Mesenchymal stem cell (in vitro differentiated cells and primary cell): ENCODE measurements at regions not wholly inside any gene's neighbourhood (a gene's known extent, or its start where the extent isn't known, plus 50 kb on each side); places are given as distances from the start of the nearest gene placed in this dataset.

Source experiments
- DNase-seq: peaks from one replicate; pipeline ENCODE4 v3.0.0-alpha.2; 2013
- H2AFZ ChIP-seq: one replicate; pipeline ENCODE4 v1.6.1; 2013; ENCODE audit warnings: low read depth, mild to moderate bottlenecking, control low read depth, inconsistent platforms, low read length, moderate library complexity
- H2AK5ac ChIP-seq: 2 replicates; pipeline ENCODE4 v1.6.1; 2013; ENCODE audit warnings: low read length, moderate library complexity, mild to moderate bottlenecking, inconsistent platforms; ENCODE audit not compliant: severe bottlenecking
- H2BK120ac ChIP-seq: one replicate; pipeline ENCODE4 v1.6.1; 2013; ENCODE audit warnings: low read depth, mild to moderate bottlenecking, inconsistent platforms, low read length, moderate library complexity
- H2BK12ac ChIP-seq, 2 experiments: one replicate each; pipeline ENCODE4 v1.6.1; 2013; ENCODE audit warnings: inconsistent platforms in 2 of 2, low read length in 2 of 2, mild to moderate bottlenecking in 2 of 2, moderate library complexity in 2 of 2, control low read depth in 1 of 2
- H2BK15ac ChIP-seq: one replicate; pipeline ENCODE4 v1.6.1; 2013; ENCODE audit warnings: mild to moderate bottlenecking, low read depth, inconsistent platforms; ENCODE audit not compliant: poor library complexity, severe bottlenecking
- H2BK5ac ChIP-seq: 2 replicates; pipeline ENCODE4 v1.6.1; 2013; ENCODE audit warnings: low read depth, mild to moderate bottlenecking, low read length, control low read depth, inconsistent platforms; ENCODE audit not compliant: poor library complexity, severe bottlenecking
- H3K14ac ChIP-seq, 2 experiments: one replicate each; pipeline ENCODE4 v1.6.1; 2013; ENCODE audit warnings: inconsistent platforms in 2 of 2, low read length in 2 of 2, control low read depth in 1 of 2, mild to moderate bottlenecking in 1 of 2, moderate library complexity in 1 of 2
- H3K18ac ChIP-seq, 2 experiments: one replicate each; pipeline ENCODE4 v1.6.1; 2013; ENCODE audit warnings: inconsistent platforms in 2 of 2, low read length in 2 of 2, control low read depth in 1 of 2, low read depth in 1 of 2, mild to moderate bottlenecking in 1 of 2
- H3K23ac ChIP-seq, 2 experiments: one replicate each; pipeline ENCODE4 v1.6.1; 2013; ENCODE audit warnings: inconsistent platforms in 2 of 2, low read length in 2 of 2, mild to moderate bottlenecking in 2 of 2, moderate library complexity in 2 of 2, control low read depth in 1 of 2
- H3K27ac ChIP-seq: 2 replicates; pipeline ENCODE4 v1.5.1; 2013; ENCODE audit warnings: mild to moderate bottlenecking, moderate library complexity, low read length, control low read depth, inconsistent platforms; ENCODE audit not compliant: poor library complexity, severe bottlenecking
- H3K27me3 ChIP-seq, 2 experiments: 2 replicates each; pipeline versions ENCODE4 v1.6.1 to v1.7.0; 2013; ENCODE audit warnings: low read length in 2 of 2, mild to moderate bottlenecking in 2 of 2, moderate library complexity in 2 of 2, control low read depth in 1 of 2, inconsistent platforms in 1 of 2; ENCODE audit not compliant: control insufficient read depth in 1 of 2, insufficient read depth in 1 of 2
- H3K36me3 ChIP-seq, 2 experiments: 2 replicates each; pipeline versions ENCODE4 v1.6.1 to v1.7.0; 2013; ENCODE audit warnings: low read length in 2 of 2, control low read depth in 1 of 2, inconsistent platforms in 1 of 2, low read depth in 1 of 2, mild to moderate bottlenecking in 1 of 2; ENCODE audit not compliant: insufficient read depth in 2 of 2, control insufficient read depth in 1 of 2
- H3K4ac ChIP-seq, 2 experiments: one replicate each; pipeline ENCODE4 v1.6.1; 2013; ENCODE audit warnings: inconsistent platforms in 2 of 2, low read length in 2 of 2, mild to moderate bottlenecking in 2 of 2, moderate library complexity in 2 of 2, control low read depth in 1 of 2, low read depth in 1 of 2
- H3K4me1 ChIP-seq: 2 replicates; pipeline ENCODE4 v1.6.1; 2013; ENCODE audit warnings: low read depth, low read length, control low read depth; ENCODE audit not compliant: control insufficient read depth, insufficient read depth
- H3K4me2 ChIP-seq: 2 replicates; pipeline ENCODE4 v1.6.1; 2013; ENCODE audit warnings: low read length, mild to moderate bottlenecking, inconsistent platforms; ENCODE audit not compliant: poor library complexity, severe bottlenecking
- H3K4me3 ChIP-seq, 2 experiments: 2 replicates each; pipeline versions ENCODE4 v1.5.1 to v1.7.0; 2013; ENCODE audit warnings: low read length in 2 of 2, mild to moderate bottlenecking in 2 of 2, control low read depth in 1 of 2, low read depth in 1 of 2; ENCODE audit not compliant: insufficient read depth in 1 of 2
- H3K79me1 ChIP-seq: replicated peaks from 2 replicates; pipeline ENCODE4 v1.6.1; 2013; ENCODE audit warnings: mild to moderate bottlenecking, control low read depth, low read length, inconsistent platforms; ENCODE audit not compliant: poor library complexity, severe bottlenecking
- H3K9ac ChIP-seq: 2 replicates; pipeline ENCODE4 v1.7.0; 2013; ENCODE audit warnings: mild to moderate bottlenecking, low read length, moderate library complexity
- H3K9me3 ChIP-seq: 2 replicates; pipeline ENCODE4 v1.7.0; 2013; ENCODE audit warnings: mild to moderate bottlenecking, low read length; ENCODE audit not compliant: control insufficient read depth
- H4K8ac ChIP-seq: one replicate; pipeline ENCODE4 v1.6.1; 2013; ENCODE audit warnings: inconsistent platforms, mild to moderate bottlenecking, low read length, moderate library complexity
- H4K91ac ChIP-seq: one replicate; pipeline ENCODE4 v1.6.1; 2013; ENCODE audit warnings: mild to moderate bottlenecking, low read length, inconsistent platforms
- WGBS: methylation state at CpG from one replicate; pipeline ENCODE4 v1.1.7; 2013; ENCODE audit warnings: mixed read lengths; 5-methylcytosine and 5-hydroxymethylcytosine counted together

- H2BK15ac ChIP-seq = no peak overlapping the region
- H3K27me3 ChIP-seq = no peaks in the 10 kb centered on the region
- H3K27ac ChIP-seq = no peak overlapping the region
- H2BK5ac ChIP-seq = no peak overlapping the region
- 80% methylated on average over 2 of the region's 2 CpGs for WGBS
- no peak overlapping the region for H3K4me2 ChIP-seq
- no peaks in the 10 kb centered on the region for H3K36me3 ChIP-seq
- H2BK120ac ChIP-seq = no peak overlapping the region
- H3K14ac ChIP-seq = no peak overlapping the region
- H3K18ac ChIP-seq = no peak overlapping the region
- no peak overlapping the region for H3K4me3 ChIP-seq
- no peak overlapping the region for H2AFZ ChIP-seq
- no peak overlapping the region for H3K23ac ChIP-seq
- H3K79me1 ChIP-seq = no peaks in the 10 kb centered on the region
- H2AK5ac ChIP-seq = no peak overlapping the region
- no peak overlapping the region for H4K8ac ChIP-seq
- no peak overlapping the region for H3K4ac ChIP-seq
- H3K9me3 ChIP-seq = no peaks in the 10 kb centered on the region
- H4K91ac ChIP-seq = no peak overlapping the region
- H2BK12ac ChIP-seq = no peak overlapping the region
- no peak for DNase-seq
- no peaks in the 10 kb centered on the region for H3K4me1 ChIP-seq
- no peak overlapping the region for H3K9ac ChIP-seq
These were observed 453.0 kb upstream of the GOLIM4 start for GRCh38 chr3:168548719-168549118.

- no peaks in the 10 kb centered on the region for H3K36me3 ChIP-seq
- no peak overlapping the region for H3K4ac ChIP-seq
- H3K9me3 ChIP-seq = no peaks in the 10 kb centered on the region
- H3K27me3 ChIP-seq = no peaks in the 10 kb centered on the region
- no peak for DNase-seq
- H3K4me2 ChIP-seq = no peak overlapping the region
- H2BK12ac ChIP-seq = no peak overlapping the region
- no peaks in the 10 kb centered on the region for H3K79me1 ChIP-seq
- no peak overlapping the region for H2BK5ac ChIP-seq
- H3K4me3 ChIP-seq = no peak overlapping the region
- H2AK5ac ChIP-seq = no peak overlapping the region
- H3K4me1 ChIP-seq = no peaks in the 10 kb centered on the region
- H3K23ac ChIP-seq = no peak overlapping the region
- no peak overlapping the region for H4K91ac ChIP-seq
- H2AFZ ChIP-seq = no peak overlapping the region
- H3K18ac ChIP-seq = no peak overlapping the region
- H3K27ac ChIP-seq = no peak overlapping the region
- no peak overlapping the region for H4K8ac ChIP-seq
- no peak overlapping the region for H3K9ac ChIP-seq
- 91% methylated on average over 6 of the region's 7 CpGs for WGBS
- no peak overlapping the region for H2BK120ac ChIP-seq
- no peak overlapping the region for H3K14ac ChIP-seq
- H2BK15ac ChIP-seq = no peak overlapping the region
These were observed 451.0 kb upstream of the GOLIM4 start for GRCh38 chr3:168546707-168547106.

GRCh38 chr3:168545591-168545990, 449.9 kb upstream of the GOLIM4 start:
- no peak overlapping the region for H3K4me2 ChIP-seq
- no peak overlapping the region for H3K4ac ChIP-seq
- H2BK120ac ChIP-seq = no peak overlapping the region
- no peaks in the 10 kb centered on the region for H3K36me3 ChIP-seq
- H2AFZ ChIP-seq = no peak overlapping the region
- no peaks in the 10 kb centered on the region for H3K79me1 ChIP-seq
- no peak overlapping the region for H3K27ac ChIP-seq
- H3K27me3 ChIP-seq = no peaks in the 10 kb centered on the region
- H3K14ac ChIP-seq = no peak overlapping the region
- H2BK5ac ChIP-seq = no peak overlapping the region
- H2BK12ac ChIP-seq = no peak overlapping the region
- no peak overlapping the region for H4K91ac ChIP-seq
- H3K9me3 ChIP-seq = no peaks in the 10 kb centered on the region
- no peaks in the 10 kb centered on the region for H3K4me1 ChIP-seq
- H3K23ac ChIP-seq = no peak overlapping the region
- no peak for DNase-seq
- H2BK15ac ChIP-seq = no peak overlapping the region
- WGBS = no CpG with 5 or more reads among the region's 1 CpG
- H4K8ac ChIP-seq = no peak overlapping the region
- H3K9ac ChIP-seq = no peak overlapping the region
- no peak overlapping the region for H3K18ac ChIP-seq
- H2AK5ac ChIP-seq = no peak overlapping the region
- H3K4me3 ChIP-seq = no peak overlapping the region

DNA sequence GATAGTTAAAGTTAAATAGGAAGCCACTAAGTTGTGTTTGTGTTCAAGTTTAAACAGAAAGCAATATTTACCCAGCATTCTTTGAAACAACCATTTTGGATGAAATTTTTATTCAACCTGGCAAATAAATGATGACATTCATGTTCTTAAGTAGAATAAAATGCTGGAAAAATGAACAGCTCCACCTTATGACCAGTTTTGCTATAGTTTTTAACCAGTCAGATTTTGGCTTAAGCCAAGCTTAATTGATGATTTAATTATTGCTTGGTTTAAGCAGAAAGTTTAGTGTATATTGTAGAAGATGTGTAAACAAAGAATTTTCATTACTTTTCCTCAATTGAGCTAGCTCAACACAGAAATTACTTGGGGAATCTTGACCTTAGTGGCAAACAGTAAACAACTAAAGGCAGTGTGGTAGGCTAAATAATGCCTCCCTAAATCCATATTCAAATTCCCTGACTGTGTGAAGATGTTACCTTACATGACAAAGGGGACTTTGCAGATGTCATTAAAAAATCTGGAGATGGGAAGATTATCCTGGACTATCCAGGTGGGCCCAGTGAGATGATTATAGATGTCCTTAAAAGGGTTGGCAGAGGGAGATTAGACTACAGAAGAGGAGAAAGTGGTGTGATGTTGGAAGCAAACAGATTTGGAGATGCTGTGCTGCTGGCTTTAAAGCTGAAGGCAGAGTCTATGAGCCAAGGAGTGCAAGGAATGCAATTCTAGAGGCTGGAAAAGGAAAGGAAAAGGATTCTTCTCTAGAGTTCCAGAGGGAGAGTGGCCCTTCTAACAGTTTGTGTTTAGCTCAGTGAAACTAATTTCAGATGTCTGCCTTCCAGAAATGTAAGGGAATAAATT, 448.6 kb upstream of the GOLIM4 start:
- no peak overlapping the region for H4K91ac ChIP-seq
- H3K4me1 ChIP-seq = no peaks in the 10 kb centered on the region
- H3K23ac ChIP-seq = no peak overlapping the region
- H3K27me3 ChIP-seq = no peaks in the 10 kb centered on the region
- H3K79me1 ChIP-seq = no peaks in the 10 kb centered on the region
- H3K4ac ChIP-seq = no peak overlapping the region
- H2AFZ ChIP-seq = no peak overlapping the region
- no peak overlapping the region for H3K14ac ChIP-seq
- no peaks in the 10 kb centered on the region for H3K36me3 ChIP-seq
- no peak overlapping the region for H2AK5ac ChIP-seq
- no peak overlapping the region for H2BK12ac ChIP-seq
- H3K27ac ChIP-seq = no peak overlapping the region
- no peak overlapping the region for H2BK15ac ChIP-seq
- no peak overlapping the region for H3K4me2 ChIP-seq
- no peaks in the 10 kb centered on the region for H3K9me3 ChIP-seq
- no peak for DNase-seq
- H3K18ac ChIP-seq = no peak overlapping the region
- no peak overlapping the region for H2BK120ac ChIP-seq
- no peak overlapping the region for H4K8ac ChIP-seq
- H2BK5ac ChIP-seq = no peak overlapping the region
- no peak overlapping the region for H3K4me3 ChIP-seq
- H3K9ac ChIP-seq = no peak overlapping the region
